Neural crest cell (in vitro differentiated cells): ENCODE measurements at regions not wholly inside any gene's neighbourhood (a gene's known extent, or its start where the extent isn't known, plus 50 kb on each side); places are given as distances from the start of the nearest gene placed in this dataset.

Experiments used
- DNase-seq: peaks from one replicate; pipeline ENCODE4 v3.0.0; 2021; ENCODE audit warnings: low read depth, mixed read lengths, low spot score
- H3K27ac Mint-ChIP-seq: one replicate; pipeline ENCODE4 v1.8.0; 2021; ENCODE audit warnings: mild to moderate bottlenecking, mixed read lengths; ENCODE audit not compliant: unreplicated experiment
- H3K27me3 Mint-ChIP-seq: 2 replicates; pipeline ENCODE4 v1.8.0; 2021; ENCODE audit warnings: low read depth, mild to moderate bottlenecking, mixed read lengths
- H3K36me3 Mint-ChIP-seq: 2 replicates; pipeline ENCODE4 v1.8.0; 2021; ENCODE audit warnings: low read depth, mild to moderate bottlenecking, mixed read lengths
- H3K4me1 Mint-ChIP-seq: 2 replicates; pipeline ENCODE4 v1.8.0; 2021; ENCODE audit warnings: mixed read lengths
- H3K4me3 Mint-ChIP-seq: one replicate; pipeline ENCODE4 v1.8.0; 2021; ENCODE audit warnings: mild to moderate bottlenecking, mixed read lengths
- H3K9me3 Mint-ChIP-seq: 2 replicates; pipeline ENCODE4 v1.8.0; 2021; ENCODE audit warnings: mixed read lengths
- CTCF ChIP-seq: fragments of 200-600 bp; sonication (generic); conservative IDR thresholded peaks from 2 replicates; pipeline ENCODE4 v1.5.0; 2021; ENCODE audit warnings: antibody characterized with exemption, mild to moderate bottlenecking

- H3K9me3 Mint-ChIP-seq, result no peaks in the 10 kb centered on the region
- H3K4me3 Mint-ChIP-seq, result no peak overlapping the region
- no peaks in the 10 kb centered on the region for H3K4me1 Mint-ChIP-seq
- TF ChIP-seq CTCF, result no peak
- no peak for DNase-seq
- no peaks in the 10 kb centered on the region for H3K27me3 Mint-ChIP-seq
- H3K27ac Mint-ChIP-seq, result no peak overlapping the region
- H3K36me3 Mint-ChIP-seq, result no peaks in the 10 kb centered on the region
Measured at GRCh38 chr6:122223251-122223650, 176.2 kb upstream of the HSF2 start.

- Mint-ChIP-seq H3K4me3 (no peak overlapping the region), H3K36me3 (peaks cover 2% of the 10 kb centered on the region), H3K9me3 (no peaks in the 10 kb centered on the region), H3K27ac (no peak overlapping the region), H3K4me1 (no peaks in the 10 kb centered on the region), H3K27me3 (no peaks in the 10 kb centered on the region)
- no peak for DNase-seq
- no peak for TF ChIP-seq CTCF
Measured at GRCh38 chr6:122238861-122239260, 160.6 kb upstream of the HSF2 start.

- Mint-ChIP-seq H3K4me1 (no peaks in the 10 kb centered on the region), H3K4me3 (no peak overlapping the region), H3K27me3 (no peaks in the 10 kb centered on the region), H3K36me3 (peaks cover 2% of the 10 kb centered on the region), H3K27ac (no peak overlapping the region), H3K9me3 (no peaks in the 10 kb centered on the region)
- no peak for TF ChIP-seq CTCF
- no peak for DNase-seq
Measured at GRCh38 chr6:122246906-122247658, 152.4 kb upstream of the HSF2 start.

GRCh38 chr6:122248001-122248669 lies 151.3 kb upstream of the HSF2 start:
- Mint-ChIP-seq H3K36me3 (no peaks in the 10 kb centered on the region), H3K4me1 (no peaks in the 10 kb centered on the region), H3K4me3 (no peak overlapping the region), H3K27ac (no peak overlapping the region), H3K9me3 (no peaks in the 10 kb centered on the region), H3K27me3 (no peaks in the 10 kb centered on the region)
- no peak for TF ChIP-seq CTCF
- no peak for DNase-seq

- no peaks in the 10 kb centered on the region for H3K27me3 Mint-ChIP-seq
- H3K27ac Mint-ChIP-seq, result no peak overlapping the region
- H3K36me3 Mint-ChIP-seq, result no peaks in the 10 kb centered on the region
- H3K4me1 Mint-ChIP-seq, result no peaks in the 10 kb centered on the region
- H3K4me3 Mint-ChIP-seq, result no peak overlapping the region
- TF ChIP-seq CTCF, result no peak
- DNase-seq, result no peak
- H3K9me3 Mint-ChIP-seq, result no peaks in the 10 kb centered on the region
Measured at GRCh38 chr6:122248844-122249243, 150.6 kb upstream of the HSF2 start.
